GM19468 (cell line): ENCODE measurements at regions not wholly inside any gene's neighbourhood (a gene's known extent, or its start where the extent isn't known, plus 50 kb on each side); places are given as distances from the start of the nearest gene placed in this dataset.
"Not testable (repeated sequence)": the region's sequence is repeated elsewhere in the genome, so short reads cannot be mapped to it uniquely, and the experiment has no call there.

Experiments
- ATAC-seq: cut with Tn5 transposase; IDR thresholded peaks from one replicate; pipeline ENCODE4 v1.9.1; 2021; ENCODE audit warnings: mild to moderate bottlenecking, moderate library complexity, moderate number of reproducible peaks; ENCODE audit not compliant: unreplicated experiment; ENCODE audit errors: extremely low read depth

DNA sequence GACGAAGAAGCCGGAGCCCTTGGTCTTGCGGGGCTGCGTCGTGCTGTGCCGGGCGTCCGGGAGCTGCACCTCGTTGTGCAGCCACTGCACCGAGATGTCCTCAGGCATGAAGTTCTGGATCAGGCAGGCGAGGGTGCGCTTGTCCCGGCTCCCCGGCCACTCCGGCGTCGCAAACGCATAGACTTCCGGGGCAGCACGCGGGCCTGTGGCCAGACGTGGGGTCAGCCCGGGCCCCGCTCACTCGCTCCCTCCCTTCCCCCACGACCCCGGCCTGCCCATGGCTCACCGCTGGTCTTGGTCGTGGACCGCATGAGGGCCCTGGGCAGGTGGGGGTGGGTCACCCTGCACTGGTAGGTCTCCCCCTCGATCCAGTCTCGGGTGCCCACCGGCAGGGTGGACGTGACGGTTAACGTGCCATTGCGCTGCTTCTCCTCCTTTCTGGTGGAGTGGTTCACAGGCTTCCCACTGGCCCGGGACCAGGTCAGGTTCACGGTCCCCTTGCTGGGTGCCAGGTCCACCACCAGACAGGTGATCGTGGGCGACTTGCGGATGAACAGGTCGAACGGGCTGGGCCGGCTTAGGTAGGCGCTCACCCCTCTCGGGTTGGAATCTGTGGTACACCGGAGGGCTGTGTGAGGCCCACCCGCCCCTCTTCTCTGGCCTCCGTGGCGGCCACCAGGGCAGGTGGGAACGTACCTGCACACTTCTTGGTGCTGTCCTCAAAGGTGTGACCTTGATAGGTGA, 74.0 kb downstream of the TMEM121 start:
- not testable (repeated sequence) for ATAC-seq

DNA sequence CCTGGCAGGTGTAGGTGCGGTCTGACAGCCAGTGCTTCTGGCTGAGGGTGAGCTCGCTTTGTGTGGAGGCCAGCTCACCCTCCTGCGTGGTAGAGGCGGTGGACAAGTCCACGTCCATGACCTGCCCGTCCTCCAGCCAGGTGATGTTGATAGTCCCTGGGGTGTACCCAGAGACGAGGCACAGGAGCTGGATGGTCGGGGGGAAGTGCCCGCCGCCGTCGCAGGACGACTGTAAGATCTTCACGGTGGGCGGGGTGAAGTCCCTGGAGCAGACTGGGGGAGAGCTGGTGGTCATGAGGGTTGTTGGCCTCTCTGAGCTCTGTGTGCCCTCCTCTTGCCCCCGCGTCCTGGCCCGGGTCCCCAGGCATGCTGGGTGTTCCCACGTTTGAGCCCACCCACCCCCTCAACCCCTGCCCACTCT, 74.6 kb downstream of the TMEM121 start:
- ATAC-seq, result no peak

DNA sequence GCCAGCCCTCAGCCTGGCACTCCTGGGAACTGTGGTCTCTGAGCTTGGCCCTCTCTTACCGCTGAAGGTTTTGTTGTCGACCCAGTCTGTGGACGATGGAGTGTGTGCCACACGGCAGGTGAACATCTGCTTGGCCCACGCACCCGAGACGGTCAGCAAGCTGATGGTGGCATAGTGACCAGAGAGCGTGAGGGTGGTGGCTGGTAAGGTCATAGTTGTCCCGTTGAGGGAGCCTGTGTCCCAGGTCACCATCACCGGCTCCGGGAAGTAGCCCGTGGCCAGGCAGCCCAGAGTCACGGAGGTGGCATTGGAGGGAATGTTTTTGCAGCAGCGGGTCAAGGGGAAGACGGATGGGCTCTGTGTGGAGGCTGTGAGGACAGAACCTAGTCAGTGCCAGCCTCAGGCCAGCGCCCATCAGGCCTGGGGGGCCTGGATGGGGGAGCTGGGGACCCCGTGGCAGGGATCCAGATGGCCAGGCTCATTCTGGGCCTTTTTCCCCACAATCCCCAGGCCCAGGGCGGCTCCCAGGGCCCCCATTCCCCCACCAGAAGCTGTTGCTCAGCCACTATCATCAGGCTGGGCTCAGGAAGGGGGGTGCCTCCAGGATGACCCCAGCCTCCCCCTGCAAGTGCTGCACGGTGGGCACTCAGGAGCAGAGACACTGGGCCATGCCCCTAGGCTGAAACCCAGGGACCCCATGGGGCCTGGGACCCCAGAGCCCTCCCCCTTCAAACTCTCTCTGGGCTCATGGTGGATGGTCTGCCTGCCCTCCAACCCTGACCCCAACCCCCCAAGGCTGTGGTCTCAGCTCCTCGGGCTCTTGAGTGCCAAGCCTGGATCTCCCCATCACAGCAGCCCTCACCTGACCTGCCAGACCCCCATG, 75.2 kb downstream of the TMEM121 start:
- no peak for ATAC-seq

DNA sequence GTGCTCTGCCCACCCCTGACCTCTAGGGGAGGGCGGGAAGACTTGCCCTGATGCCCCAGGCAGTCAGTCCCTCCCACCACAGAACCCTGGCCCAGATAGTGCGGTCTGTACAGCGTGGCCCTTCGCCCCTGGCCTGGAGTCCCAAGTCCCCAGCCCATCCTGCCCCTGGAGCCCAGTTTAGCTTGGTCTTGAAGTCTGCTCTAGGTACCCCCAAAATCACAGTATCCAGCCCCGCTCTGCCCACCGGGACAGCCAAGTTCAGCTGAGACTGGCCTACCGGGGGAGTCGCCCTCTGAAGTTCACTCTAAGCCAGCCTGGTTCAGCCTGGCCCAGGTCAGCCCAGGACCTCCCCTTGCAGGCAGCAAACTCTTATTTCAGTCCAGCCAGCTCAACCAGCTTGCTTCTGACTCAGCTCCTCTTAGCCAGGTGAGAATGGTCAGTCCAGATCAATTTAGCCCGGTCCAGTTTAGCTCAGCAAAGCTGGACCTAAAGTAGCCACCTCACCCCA, 75.9 kb downstream of the TMEM121 start:
- no peak for ATAC-seq

DNA sequence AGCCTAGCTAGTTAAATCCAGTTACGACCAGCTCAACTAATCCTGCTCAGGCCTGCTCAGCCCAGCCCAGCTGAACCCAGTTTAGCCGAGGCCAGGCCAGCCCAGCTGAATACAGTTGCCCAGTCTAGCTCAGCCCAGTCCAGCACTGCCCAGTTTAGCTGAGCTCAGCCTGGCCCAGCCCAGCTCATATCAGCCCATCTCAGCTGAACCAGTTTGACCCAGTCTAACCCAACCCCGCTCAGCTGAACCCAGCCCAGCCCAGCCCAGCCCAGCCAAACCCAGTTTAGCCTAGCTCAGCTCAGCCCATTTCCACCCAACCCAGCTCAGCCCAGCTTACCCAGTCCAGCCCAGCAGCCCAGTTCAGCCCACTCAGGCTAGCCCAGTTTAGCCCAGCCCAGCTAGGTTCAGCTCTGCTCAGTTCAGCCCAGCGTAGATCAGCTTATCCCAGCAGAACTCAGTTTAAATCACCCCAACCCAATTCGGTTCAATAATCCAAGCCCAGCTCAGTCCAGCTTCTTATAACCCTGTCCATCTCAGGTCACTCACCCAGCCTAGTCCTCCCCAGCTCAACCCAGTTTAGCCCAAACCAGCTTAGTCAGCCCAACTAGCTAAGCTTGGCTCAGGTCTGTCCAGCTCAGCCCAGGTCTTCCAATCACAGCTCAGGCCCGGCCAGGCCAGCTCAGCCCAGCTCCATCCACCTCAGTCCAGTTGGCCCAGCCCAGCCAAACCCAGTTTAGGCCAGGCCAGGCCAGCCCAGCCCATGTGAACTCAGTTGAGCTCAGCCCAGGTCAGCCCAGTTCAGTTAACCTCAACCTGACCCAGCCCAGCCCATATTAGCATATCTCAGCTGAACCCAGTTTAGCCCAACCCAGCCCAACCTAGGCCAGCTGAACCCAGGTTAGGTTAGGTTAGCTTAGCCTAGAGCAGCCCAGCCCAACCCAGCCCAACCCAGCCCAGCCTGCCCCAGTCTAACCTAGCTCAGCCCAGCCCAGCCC, 76.7 kb downstream of the TMEM121 start:
- no peak for ATAC-seq

DNA sequence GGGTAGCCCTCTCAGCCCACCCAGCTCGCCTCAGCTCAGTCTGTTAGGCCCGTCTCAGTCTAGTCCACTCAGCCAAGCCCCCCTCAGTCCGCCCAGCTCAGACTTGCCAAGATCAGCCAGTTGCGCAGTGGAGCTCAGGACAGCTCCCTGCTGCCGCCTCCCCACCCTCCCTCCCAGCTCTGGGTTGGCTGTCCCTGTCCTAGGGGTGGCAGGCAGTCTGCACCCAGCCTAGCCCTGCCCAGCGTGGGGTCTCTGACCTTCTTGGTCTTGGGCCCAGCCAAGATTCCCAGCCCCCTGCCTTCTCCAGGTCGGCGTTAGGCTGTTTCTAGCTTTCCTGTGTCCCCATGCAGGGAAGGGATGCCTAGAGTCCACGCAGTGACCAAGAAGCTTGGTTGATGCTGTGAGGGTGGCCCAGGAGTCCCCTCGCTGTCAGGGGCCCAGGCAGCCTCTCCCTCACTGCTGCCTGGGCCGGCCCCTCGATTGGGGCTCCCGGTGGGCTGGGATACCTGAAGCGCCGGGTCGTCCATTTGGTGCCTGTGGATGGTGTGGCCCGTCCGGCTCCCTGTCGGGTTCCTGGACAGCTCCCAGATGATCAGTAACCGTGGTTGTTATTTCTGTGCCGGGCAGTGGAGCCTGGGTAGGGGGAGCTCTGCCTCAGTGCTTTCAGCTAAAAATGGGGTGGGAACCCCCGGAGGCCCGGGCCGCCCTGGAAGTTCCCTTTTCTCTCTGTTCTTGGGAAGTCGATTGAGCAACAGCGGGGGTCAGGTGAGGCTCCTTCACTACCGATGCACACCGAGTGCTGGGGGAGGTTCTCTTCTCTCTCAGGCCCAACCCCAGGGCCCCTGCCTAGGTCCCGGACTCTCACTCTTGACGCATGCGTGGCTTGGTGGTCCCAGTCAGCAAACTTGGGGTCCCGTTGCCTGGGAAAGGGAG, 78.4 kb downstream of the TMEM121 start:
- ATAC-seq, result not testable (repeated sequence)

DNA sequence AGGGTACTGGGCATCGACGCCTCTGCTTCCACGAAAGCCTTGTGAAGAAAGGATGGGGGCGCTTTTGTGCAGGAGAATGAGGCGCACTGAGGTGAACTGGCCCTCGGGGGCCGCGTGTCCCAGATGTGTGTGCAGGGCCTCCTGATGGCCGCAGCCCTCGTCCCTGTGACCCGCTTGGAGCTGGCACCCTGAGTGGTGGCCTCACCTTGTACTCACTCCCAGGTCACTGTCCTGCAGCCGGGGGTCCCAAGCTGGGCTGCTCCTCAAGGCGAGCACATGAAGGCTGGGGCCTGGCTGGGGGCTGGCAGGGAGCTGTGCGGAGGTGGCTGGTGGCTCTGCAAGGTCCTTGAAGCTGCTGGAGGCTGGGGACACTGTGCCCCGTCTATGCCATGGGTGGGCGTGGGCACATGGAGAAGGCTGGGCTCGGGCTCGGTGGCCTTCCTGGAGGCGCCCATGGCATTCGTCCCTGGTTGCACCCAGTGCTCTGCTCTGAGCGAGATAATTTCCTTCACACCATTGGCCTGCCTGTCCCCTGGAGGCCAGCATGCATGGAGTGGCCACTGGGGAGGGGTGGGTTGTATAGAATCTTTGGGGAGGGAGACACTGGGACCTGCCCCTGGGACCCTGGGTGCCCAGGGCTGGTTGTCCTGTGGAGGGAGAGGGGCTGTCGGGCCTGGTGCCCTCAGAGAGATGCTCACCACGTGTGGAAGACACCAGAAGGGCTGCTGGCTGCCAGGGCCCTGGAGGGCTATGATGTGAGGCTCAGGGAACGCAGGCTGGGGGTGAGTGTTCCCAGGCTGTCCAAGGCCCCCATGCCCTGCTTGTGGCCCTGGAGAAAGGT, 79.3 kb downstream of the TMEM121 start:
- no peak for ATAC-seq

DNA sequence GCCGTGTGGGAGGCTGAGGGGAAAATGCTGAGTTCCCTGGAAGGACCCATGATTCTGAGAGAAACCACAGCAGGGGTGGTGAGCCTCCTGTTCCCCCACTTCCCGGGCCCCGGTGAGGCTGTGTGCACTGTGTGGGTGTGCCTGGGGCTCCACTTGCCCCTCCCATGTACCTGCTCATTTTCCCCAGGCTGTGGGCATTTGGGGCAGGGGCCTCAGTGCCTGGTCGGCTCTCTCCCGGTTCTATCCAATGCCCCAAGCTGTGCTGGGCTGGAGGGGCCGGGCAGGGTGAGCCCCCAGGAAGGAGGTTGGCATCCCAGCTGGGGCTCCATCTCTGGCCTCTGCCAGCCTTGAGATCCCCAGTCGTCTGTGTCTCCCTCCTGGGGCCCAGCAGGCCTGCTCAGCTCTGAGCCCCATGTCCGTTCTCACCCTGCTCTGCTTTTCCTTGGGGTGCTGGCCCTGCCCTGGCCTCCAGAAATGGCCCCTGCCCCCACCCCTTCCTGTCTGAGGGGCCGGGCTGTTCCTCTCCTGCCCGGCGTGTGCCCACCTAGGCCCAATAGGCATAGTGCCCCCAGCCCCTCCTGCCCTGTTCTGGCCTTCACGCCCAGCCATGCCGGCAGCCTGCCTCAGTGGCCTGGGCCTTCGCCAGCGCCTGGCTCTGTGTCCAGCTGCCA, 80.1 kb downstream of the TMEM121 start:
- not testable (repeated sequence) for ATAC-seq

DNA sequence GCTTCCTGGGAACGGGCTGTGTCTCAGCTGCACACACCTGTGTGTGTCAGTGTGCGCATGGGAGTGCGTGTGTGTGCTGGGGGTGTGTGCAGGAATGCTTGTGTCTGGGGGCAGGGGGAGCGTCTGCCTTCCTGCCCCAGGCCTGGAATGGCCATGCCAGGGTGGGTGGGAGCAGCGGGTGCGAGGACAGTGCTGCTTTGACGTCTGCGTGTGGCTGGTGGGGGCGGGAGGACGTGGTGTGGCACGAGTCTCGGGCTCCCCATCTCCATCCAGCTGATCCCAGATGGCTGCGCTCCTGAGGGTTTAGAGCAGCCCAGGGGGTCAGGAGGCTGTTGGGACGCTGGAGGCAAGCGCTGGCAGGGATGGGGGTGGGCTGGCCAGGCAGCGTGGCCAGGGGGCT, 80.6 kb downstream of the TMEM121 start:
- ATAC-seq, result not testable (repeated sequence)

DNA sequence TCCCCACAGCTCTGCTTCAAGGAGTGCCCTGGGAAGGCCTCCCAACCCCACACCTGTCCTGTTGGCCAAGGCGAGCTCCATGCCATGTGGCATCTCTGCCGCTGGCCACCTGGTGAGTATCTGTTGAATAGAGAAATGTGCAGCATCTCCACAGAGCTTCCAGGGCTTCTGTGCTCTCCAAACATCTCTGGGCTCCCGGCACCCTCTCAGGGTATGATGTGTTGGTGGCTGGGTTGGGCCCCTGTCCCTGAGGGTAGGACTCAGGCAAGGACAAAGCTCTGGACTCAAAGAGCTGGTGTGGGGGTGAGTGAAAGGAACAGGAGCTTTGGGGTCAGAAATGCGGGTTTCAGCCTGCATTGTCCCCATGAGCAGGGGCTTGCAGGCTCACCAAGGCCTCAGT, 88.6 kb downstream of the TMEM121 start:
- not testable (repeated sequence) for ATAC-seq

DNA sequence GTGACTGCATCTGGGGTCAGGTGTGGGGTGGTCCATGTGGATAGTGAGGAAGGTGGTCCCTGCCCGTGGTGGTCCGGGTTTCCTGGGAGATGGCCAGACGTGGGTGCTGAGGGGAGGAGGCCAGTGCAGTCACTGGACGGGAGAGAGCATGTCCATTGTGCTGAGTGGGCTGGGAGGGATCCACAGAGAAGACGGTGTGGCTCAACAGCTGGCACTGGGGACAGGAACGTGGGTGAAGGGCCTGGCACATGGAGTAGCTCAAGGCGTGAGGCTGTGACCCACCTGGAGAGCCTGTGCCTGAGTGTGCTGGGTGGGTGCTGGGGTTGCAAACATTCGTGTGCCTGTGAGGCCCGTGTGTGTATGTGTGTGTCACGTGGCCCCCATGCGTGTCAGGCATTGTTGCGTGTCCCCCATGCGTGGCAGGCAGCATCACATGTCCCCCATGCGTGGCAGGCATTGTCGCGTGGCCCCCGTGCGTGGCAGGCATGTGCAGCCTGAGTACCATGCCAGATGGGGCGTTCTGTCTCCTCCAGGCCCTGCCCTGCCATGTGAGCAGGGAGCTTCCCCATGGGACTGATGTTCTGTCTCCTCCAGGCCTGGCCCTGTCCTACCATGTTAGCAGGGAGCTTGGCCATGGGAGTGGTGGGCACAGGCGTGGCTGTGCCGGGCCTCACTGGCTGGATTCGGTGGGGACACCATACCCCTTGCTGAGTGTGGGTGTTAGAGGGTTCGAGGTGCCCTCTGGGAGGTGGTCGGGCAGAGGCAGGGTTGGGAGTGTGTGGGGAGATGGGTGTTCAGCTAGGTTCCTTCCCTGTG, 89.8 kb downstream of the TMEM121 start:
- ATAC-seq, result not testable (repeated sequence)

DNA sequence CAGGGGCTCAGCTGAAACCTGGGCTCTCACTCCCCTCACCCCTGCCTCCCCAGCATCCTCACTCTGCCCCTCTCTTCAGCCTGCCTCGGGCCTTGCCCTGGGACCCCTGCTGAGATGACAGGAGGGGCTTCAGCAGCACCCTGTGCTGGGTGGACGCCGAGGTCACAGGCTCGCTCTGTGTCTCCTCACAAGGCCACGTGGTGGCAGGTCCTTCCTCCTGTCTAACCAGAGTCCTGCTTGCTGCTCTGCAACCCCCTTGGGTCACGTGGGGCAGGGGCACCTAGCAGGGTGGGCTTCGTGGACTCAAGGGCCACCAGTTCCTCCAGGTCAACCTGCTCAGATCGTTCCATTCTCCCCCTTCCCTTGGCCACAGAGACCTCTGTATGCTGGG, 90.4 kb downstream of the TMEM121 start:
- ATAC-seq, result no peak

DNA sequence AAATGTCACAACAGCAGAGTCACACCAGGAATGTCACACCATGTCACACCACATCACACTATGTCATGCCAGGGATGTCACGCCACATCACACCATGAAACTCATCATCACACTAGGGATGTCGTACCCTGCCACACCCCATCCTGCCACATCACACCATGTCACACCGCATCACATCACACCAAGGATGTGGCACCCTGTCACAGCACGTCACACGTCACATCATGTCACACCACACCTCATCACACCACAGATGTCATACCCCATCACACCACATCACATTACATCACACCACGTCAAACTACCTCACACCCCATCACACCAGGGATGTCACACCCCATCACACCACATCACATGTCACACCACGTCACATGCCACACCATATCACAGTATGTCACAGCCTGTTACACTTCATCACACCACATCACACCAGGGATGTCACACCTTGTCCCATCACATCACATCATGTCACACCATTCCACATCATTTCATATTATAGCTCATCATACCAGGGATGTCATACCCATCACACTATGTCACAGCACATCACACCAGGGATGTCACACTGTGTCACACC, 90.9 kb downstream of the TMEM121 start:
- ATAC-seq, result no peak

DNA sequence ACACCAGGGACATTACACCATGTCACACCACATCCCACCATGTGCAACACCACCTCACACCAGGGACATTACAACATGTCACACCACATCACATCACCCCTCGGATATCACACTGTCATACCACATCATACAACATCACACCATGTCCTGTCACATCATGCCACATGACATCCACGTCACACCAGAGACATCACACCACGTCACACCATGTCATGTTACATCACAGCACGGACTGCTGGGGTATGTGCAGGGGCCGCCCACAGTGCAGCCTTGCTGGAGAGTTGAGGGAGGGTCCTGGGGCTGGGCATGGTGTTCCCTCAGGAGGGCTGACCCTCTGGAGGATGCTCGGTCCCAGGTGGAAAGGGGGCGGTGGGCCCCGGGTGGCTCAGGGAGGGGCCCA, 91.4 kb downstream of the TMEM121 start:
- not testable (repeated sequence) for ATAC-seq

DNA sequence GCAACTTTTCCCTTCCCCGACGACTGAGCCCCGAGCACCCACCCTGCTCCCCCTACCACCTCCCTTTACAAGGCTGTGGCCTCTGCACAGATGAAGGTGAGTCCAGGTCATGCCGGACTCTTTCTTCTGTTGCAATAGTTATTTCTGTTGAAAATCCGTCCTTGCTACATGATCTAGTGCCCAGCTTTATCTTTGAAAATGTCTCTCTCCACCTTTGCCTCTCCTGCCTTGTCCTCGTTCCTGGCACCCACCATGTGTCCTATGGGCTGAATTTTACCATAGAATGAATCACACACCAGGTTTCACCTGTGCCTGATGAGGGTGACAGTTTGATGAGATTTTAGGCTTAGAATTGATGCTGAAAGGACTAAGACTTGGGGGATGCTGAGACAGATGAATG, 92.9 kb downstream of the TMEM121 start:
- not testable (repeated sequence) for ATAC-seq

DNA sequence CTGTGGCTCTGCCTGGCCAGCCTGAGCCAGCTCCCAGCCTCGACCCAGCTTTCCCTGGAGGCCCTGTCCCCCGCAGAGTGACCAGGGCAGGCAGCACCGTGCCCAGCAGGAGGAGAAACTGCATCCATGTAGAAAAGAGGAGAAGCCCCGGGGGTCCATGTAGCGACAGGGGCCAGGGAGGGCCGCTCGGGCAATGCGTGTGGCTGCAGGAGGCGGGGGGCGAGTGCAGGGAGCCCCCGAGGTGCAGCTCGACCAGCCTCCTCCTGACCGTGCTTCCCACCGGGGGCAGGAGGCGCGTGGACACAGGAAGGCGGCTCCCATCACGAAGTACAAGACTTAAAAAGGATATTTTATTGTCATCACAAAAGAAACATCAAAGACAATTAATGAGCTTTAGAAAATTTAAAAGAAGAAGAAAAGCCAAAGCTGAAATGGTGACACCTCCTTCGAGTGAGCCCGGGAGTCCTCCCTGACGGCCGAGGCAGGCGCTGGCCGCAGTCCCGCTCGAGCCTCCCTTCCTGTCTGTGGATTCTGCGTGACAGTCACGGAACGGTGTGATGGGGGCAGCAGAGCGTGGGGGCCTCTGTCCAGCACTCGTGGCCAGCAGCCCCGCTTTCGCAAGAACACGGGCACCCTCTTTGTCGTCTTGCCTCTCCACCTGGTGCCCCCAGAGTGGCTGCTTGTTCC, 93.9 kb downstream of the TMEM121 start:
- ATAC-seq, result not testable (repeated sequence)
